HG03432 (cell line): ENCODE measurements at regions not wholly inside any gene's neighbourhood (a gene's known extent, or its start where the extent isn't known, plus 50 kb on each side); places are given as distances from the start of the nearest gene placed in this dataset.
"Not testable (repeated sequence)": the region's sequence is repeated elsewhere in the genome, so short reads cannot be mapped to it uniquely, and the experiment has no call there.

Source experiments
- ATAC-seq: cut with Tn5 transposase; IDR thresholded peaks from one replicate; pipeline ENCODE4 v1.9.1; 2021; ENCODE audit warnings: mild to moderate bottlenecking, moderate library complexity; ENCODE audit not compliant: unreplicated experiment

DNA sequence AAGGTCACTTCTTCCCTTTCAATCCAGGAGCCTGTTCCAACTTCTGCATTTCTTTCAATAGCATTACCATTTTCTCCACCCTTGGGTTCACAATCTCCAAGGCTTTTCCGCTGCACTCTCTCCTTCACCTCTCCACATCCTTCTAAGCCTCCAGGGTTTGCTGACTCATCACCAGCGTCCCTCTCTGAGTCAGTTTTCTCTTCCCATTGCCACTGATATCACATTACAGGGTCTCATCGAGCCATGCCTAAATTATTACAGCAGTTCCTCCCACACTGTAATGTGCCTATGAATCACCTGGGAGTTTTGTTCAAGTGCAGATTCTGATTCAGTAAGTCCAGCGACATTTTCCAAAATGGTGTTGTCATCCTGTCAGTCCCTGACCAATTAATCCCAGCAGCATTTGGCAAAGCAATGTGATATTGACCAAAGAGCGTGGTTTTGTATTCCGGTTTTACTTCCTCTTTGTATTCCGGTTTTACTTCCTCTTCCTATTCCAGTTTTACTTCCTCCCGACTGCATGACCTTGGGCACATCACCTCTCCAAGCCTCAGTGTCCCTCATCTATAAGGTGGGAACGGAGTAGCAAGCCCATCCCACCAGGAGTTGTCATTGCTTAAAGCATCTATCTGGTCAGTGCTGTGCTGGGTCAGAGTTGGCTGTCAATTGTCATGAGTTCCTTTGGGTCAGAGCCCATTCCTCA is 208.3 kb upstream of the NBPF12 start:
- not testable (repeated sequence) for ATAC-seq

DNA sequence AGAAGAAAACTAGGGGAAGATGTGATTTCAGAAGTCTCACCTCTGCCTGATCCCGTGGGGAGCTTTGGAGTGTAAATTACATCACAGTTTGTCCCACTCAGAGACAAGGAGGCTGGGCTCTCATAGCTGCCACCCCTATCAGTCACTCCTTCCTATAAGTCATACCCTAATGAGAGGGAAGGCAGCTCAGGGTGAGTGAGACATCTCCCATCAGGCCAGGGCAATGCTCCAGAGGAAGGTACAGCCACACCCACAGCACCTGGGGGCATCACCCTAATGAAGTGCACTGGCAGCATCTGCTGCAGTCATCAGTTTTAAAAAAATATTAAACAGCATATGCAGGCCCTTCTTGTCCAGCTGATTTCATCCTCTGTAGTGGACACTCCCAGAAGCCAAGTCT is 223.1 kb upstream of the NBPF12 start:
- not testable (repeated sequence) for ATAC-seq

DNA sequence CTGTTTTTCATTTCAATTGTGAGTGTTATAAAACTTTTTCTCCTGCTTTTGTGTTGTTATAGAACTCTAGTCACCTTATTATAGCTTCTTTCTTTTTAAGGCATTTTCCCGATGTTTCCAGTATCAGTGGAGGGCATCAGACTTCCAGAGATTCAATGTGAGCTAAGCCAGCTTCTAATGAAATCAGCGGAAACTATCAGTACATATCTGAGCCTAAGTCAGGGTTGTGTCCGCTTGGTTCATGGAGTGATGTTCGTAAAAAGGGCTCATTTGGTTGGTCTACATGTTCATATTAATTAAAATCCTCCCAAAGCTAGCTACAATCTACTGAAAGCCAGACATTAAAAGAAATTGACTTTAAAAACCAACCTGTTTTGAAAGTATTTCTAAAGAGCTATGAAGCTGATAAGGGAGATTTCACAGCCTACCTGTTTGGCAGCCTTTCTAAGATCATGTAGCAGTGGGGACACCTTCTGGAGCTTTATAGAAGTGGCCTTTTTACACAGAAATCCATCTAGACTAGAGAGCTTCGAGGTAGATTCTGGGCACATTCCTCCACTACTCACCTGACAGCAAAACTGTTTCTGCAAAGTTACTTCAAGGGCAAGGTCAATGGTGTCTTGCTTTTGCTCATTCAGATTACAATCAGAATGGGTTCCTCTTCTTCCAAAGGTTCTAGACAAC is 227.1 kb upstream of the NBPF12 start:
- not testable (repeated sequence) for ATAC-seq

DNA sequence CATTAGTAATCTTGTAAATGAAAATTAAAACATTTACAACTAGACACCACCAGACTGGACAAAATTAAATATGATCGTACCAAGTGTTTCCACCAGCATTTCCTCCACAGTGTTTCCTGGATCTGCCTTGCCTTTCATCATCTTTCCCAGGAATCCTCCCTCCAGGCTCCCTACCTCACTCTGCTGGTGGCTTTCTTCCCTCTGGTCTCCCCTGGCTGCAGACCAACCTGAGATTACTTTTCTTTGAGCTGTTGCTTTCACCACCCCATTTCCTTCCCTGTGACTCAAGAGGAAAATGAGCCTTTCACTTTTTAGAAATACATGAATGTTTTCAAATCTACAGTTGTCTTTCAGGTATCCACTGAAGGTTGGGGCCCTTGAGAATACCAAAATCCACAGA is 228.8 kb upstream of the NBPF12 start:
- not testable (repeated sequence) for ATAC-seq

DNA sequence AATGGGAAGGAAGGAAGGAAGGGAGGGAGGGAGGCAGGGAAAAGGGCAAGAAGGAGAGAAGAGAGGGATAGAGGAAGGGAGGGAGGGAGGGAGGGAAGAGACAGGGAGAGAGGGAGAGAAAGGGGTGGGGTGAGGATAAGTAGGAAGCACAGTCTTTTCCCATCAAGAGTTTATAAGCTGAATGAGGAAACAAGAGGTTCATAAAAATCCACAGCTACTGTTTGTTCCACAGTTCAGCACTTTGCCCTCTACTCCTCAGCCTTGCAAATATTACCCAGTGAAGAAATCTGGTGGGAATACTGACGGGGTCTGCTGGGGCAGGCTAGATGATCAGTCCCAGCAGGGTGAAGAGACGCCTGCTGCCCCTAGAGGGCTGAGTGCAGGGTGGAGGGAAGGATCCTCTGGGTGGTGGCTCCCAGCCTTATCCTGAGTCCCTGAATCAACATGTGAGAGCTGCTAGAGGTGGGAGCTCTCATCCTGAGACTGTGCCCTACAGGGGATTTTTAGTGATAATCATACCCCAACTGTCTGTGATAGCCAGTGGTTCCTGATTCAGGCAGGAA is 233.9 kb upstream of the NBPF12 start:
- not testable (repeated sequence) for ATAC-seq

DNA sequence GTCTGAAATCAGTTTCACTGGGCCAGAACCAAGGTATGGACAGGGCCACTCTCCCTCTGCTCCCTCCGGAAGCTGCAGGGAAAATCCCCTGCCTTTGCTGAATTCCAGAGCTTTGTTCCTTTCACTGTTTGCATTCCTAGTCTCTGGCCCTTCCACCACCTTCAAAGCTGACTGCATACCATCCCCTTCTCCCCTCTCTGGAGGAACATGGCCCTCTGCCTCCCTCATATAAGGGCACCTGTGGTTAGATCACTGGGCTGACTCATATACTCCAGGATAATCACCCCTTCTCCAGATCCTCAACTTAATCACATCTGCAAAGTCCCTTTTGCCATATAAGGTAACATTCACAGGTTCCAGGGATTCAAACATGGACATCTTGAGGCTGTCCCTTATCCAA is 236.8 kb upstream of the NBPF12 start:
- not testable (repeated sequence) for ATAC-seq

DNA sequence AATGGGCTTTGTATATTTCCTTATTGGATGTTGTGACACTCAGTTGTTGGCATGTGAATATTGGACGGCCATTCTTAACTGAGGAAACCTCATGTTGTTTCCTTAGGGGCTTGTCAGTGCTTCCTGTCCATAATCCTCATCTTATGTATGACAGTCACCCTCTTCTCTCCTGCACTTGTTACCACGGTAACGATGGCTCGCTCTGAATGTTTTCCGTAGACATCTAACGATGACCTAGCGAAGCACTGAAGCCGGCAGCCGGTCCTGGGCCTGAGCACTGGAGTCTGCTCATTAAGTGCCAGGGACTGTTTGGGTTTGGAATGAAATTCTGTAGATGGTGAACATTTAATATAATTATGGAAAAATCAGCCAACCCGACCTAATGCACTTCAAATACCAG is 242.7 kb upstream of the NBPF12 start:
- ATAC-seq: not testable (repeated sequence)

DNA sequence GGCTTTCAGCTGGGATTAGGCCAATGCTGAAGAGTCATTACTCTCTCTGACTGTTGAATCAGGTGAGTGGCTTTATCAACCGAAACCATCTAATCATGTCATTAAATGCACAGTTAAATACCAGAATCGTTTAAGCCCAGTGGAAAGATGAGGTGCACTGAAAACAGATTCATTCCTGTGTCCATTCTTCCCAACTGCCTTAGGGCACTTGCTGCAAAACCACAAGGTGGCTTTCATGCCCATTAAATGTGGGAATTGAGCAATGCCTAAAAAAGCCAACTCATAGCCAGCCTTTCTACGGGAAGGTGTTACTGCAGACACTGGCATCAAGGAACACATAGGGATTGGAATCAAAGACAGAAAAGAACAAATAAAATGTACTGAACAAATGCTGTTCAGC is 246.3 kb upstream of the NBPF12 start:
- ATAC-seq: not testable (repeated sequence)

DNA sequence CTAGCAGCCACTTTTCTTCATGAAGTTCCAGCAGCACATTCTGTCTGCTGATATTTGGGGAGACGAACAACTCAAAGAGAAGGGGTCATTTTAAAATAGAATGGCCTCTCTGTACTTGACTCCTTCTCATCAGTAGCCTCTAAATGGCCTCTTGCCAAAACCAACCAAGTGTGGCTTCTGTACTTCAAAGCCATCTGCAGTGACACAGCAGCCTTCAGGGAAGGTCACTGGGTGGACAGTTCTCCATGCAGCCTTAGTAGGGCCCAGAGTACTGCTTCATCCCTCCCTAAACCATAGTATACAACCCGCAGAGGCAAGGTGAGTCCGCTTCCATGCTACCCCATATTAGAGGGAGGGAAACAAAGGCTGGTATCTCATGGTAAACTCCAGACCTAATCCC is 249.2 kb upstream of the NBPF12 start:
- not testable (repeated sequence) for ATAC-seq

DNA sequence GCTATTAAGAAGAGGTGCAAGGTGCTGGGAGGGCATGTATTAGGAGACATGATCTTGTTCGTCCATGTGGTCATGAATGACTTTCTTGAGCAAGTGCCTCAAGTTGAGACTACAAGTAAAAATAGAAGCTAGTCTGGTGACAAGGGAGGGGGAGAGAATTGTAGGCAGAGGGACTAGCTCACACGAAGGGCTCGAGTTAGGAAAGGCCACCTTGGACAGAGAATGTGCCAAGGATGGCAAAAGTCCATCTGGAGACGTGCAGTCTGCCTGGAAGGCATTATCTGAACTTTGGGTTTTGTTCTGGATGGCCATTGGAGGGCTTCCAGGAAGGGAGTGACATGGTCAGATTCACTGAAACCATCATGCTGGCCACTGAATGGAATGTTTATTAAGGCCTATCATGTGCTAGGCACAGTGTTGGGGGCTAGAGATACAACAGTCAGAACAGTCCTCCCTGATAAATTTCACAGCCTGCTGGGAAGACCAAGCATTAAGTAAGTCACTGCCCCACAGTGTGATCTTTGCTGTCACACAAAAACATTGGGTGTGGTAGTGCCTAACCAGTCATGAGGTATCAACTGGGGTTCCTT is 251.3 kb upstream of the NBPF12 start:
- not testable (repeated sequence) for ATAC-seq

DNA sequence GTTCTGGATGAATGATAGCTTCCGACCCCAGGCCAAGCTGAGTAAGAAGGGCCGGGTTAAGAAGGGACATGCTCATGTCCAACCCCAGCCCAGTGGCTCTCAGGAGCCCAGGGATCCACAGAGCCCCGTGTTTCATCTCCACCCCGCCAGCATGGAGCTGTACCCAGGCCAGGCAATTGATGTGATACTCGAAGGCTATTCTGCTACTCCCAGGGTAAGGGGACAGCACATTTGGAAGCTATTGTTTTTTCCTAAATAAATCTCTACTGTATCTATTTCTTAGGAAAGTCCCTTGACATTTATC is 255.0 kb upstream of the NBPF12 start:
- ATAC-seq: not testable (repeated sequence)

DNA sequence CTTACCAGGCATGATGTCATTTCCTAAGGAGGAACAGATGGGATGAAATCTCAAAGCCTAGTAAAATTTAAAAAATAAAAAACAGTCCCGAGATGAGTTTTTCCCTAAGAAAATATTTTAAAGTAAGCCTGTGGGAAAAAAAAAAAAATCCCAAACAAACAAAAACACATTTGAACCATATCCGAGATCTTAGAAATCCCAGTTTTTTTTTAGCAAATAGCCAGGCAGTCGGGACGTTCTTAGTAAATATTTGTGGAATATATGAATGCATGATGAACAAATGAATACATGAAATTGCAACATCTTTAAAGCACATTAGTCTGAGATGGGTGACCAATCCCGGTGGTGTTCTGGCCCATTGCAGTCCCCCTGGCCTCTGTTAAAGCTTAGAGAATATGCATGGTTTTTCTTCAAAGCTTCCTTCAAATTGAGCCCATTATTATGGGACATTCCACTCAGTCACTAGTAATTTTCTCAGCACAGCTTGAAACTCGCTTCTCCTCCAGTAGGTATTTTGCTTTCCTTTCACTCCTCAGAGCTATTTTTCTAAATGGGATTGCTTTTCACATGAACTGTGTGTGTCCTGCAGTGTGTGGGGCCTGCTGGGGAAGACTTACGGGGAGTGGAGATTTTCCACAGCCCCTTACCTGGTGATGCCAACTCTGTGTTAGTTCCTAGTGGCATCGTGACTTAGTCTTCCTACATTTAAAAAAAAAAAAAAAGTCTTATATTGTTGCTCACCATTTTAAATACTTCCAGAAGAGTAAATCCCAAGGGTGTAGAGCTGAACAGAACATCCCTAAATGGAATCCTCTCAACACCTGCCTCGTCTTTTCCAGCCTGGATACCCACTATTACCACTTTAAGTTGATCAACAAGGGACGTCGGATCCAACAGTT is 255.6 kb upstream of the NBPF12 start:
- ATAC-seq: not testable (repeated sequence)

DNA sequence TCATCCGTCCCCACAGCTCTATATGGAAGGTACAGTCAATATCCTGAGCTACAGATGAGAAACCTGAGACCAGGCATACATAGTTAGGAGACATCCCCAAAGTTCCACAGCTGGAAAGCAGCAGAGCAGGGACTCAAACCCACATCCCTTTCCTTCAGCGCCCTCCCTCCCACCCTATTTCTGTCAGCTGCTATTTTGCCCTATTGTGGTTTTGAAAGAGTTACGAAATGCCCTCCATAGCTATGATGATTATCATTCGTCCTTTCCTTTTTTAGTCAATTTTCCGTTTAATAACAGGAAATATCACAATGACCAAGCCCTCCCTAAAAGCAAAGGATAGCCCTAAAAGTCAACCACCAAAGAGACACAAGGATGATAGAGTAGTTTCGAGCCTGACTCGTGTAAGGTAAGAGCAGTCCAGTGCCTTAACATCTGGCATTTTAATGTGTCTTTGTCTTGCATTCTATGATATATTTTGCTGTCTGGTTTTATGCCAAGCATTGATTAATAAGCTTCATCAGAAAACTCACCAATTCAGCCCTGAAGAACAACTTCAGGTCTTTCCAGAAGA is 264.3 kb upstream of the NBPF12 start:
- ATAC-seq: not testable (repeated sequence)

DNA sequence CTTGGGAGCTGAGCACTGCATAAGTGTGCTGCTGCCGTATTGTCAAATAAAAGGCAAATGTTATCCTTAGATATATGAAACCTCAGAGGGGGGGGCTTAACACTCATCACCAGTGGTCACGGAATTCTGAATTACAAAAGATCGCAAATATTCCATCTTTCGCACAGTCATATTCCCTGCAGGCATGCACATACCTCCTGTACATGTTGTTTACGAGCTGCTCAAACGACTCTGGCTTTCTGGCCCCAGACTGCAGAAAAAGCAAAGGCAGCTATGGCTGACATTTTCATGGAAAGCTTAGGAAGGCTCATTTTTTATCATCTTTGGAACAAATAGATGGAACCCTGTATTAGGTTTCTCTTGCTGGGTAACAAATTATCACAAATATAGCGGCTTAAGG is 265.5 kb upstream of the NBPF12 start:
- not testable (repeated sequence) for ATAC-seq

DNA sequence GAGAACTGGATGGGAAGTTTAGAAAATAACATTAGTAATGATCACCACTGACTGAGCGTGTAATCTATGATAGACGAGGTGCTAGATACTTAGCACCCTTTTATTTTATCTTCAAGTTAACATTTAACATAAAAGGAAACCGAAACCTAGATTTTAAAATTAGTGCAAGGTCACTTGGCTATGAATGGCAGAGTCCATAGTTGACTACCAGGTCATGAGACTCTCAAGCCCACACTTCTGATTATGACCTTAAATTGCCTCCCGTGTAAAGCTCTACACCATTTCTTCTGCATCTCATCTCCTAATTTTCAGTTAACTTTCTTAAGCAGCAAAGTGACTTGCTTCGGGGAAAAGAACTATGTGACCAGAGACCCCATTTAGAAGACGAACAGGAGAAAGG is 266.5 kb upstream of the NBPF12 start:
- ATAC-seq: not testable (repeated sequence)

DNA sequence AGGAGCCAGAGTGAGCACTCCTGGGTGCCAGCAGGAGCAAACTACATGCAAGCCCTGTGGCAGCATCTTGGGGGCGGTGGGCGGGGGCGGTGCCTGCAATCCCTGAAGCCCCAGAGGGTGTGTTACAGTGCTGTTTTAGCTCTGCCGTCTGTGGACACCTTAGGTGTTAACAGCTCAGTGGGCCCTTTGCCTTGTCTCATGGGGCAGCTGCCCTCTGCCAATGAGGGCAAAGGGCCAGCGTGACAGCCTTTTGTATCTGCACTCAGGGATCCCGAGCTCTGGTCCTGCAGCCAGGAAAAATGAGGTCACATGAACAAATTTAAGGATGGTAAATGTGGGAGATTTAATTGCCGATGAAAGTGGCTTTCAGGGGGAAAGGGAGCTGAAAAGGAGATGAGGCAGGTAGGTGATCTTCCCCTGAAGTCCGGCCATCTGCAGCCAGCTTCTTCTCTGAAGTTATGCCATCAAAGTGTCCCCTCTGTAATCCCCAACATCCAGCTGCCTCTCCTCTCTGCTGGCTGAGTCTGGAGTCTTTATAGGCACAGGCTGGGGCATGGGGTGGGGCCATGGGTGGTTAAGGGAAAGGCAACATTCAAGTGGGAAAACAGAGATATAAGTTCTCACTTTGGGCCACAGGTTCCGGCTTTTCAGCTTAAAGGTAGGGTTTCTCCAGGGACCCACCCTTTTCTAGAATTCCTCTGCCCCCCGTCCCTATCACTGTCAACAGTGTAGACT is 267.1 kb upstream of the NBPF12 start:
- not testable (repeated sequence) for ATAC-seq

DNA sequence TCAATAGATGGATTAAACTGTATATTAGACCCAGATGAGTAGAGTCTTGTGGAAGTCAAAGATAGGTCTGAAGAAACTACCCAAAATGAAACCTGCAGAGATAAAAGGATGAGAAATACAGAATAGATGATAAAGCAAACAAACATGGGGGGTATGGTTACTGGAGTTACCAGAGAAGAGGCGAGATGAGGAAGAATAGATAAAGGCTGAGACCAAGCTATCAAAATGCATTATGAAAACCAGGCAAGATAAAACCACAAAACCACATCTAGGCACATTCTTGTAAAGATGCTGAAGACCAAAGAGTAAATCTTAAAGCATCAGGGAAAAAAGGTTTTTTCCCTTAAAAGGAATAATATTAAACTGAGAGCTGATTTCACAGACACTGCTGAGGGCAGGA is 271.8 kb upstream of the NBPF12 start:
- ATAC-seq: not testable (repeated sequence)

DNA sequence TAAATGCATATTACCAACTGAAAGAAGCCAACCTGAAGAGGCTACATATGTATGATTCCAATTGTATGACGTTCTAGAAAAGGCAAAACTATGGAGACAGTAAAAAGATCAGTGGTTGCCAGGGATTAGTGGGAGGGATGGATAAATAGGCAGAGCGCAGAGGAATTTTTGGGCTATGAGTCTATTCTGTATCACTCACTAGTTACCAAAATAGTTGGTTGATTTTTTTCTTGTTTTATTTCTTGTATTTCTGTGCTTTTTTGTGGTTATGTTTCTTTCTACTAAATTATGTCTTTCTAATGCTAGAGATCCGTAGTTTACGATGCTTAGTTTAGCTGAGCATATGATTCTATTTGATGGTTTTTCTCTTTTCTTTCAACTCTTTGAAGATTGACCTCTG is 277.9 kb upstream of the NBPF12 start:
- not testable (repeated sequence) for ATAC-seq

DNA sequence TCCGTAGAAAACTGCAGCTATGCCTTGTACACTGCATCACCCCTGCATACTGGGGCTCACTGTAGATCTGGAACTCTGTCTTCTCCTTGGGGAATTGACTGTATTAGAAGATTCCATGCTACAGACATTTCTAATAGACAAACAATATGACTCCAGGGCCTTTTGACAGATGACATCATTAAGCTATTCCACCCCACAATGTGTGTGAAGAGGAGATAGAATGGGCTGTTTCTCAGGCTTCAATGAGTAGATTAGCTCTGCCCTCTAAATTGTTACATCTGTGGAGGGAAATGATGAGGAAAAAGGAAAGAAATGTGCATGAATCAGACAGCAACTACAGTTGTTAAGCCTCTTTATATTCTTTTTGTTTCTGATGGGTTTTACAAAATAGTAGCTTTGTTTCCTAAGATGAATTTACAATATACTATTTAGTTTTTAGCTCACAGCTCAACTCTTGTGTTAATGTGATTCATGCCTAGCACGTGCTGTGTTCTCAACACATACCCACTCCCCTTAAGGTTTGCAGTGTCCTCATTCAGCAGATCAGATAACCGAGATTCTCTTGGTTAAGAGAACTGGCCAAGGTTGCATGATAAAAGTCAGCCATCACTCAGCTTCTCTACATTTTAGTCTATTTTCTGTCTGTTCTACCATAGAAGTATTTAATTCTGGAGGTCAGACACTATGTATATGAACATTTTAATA is 281.6 kb upstream of the NBPF12 start:
- not testable (repeated sequence) for ATAC-seq
